Activated CD4-positive, alpha-beta T cell treated with anti-CD3 and anti-CD28 coated beads, Interleukin-2, amount 10 ng/mL, durations not matched to agents 24 days and 14 days (primary cell): ENCODE measurements at regions not wholly inside any gene's neighbourhood (a gene's known extent, or its start where the extent isn't known, plus 50 kb on each side); places are given as distances from the start of the nearest gene placed in this dataset.

Source experiments
- DNase-seq: peaks from one replicate; pipeline ENCODE4 v3.0.0; 2022
- H3K27ac Mint-ChIP-seq: one replicate; pipeline ENCODE4 v1.8.0; 2022; ENCODE audit warnings: mild to moderate bottlenecking, mixed read lengths
- H3K27me3 Mint-ChIP-seq: one replicate; pipeline ENCODE4 v1.8.0; 2022; ENCODE audit warnings: mixed read lengths
- H3K36me3 Mint-ChIP-seq: one replicate; pipeline ENCODE4 v1.8.0; 2022; ENCODE audit warnings: low read depth, mild to moderate bottlenecking, mixed read lengths
- H3K4me1 Mint-ChIP-seq: one replicate; pipeline ENCODE4 v1.8.0; 2021; ENCODE audit warnings: mixed read lengths
- H3K4me3 Mint-ChIP-seq: one replicate; pipeline ENCODE4 v1.8.0; 2022; ENCODE audit warnings: mild to moderate bottlenecking, moderate library complexity, mixed read lengths
- H3K9me3 Mint-ChIP-seq: one replicate; pipeline ENCODE4 v1.8.0; 2021; ENCODE audit warnings: mixed read lengths
- intact Hi-C: fragments of 100-400 bp; cut with micrococcal nuclease; formaldehyde crosslinking; loops from one replicate; pipeline ENCODE4 v1.15.1; 2023

DNA sequence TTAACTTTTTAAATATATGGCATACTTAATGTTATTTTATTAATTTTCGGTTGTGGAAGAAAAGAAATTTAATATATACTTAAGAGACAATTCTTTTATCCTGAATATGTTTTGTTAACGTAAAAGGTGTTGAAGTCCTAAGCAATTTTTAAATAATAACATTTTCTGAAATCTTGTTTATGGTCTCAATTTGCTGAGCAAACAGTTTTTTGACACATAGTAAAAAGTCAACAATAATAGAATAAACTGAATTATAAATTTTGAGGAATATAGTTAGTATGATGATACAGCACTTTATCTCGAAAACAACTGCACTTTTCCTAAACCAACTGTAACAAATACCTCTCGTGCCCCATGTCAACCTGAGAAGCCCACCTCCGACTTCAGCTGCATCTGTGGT, 229.8 kb upstream of the TARS1 start:
- no peaks in the 10 kb centered on the region for H3K4me1 Mint-ChIP-seq
- peaks cover 4% of the 10 kb centered on the region for H3K9me3 Mint-ChIP-seq
- H3K36me3 Mint-ChIP-seq = no peaks in the 10 kb centered on the region
- H3K27me3 Mint-ChIP-seq = peaks cover 2% of the 10 kb centered on the region
- intact Hi-C loops = no loop called here
- no peak for DNase-seq
- H3K27ac Mint-ChIP-seq = no peak overlapping the region
- H3K4me3 Mint-ChIP-seq = no peak overlapping the region

DNA sequence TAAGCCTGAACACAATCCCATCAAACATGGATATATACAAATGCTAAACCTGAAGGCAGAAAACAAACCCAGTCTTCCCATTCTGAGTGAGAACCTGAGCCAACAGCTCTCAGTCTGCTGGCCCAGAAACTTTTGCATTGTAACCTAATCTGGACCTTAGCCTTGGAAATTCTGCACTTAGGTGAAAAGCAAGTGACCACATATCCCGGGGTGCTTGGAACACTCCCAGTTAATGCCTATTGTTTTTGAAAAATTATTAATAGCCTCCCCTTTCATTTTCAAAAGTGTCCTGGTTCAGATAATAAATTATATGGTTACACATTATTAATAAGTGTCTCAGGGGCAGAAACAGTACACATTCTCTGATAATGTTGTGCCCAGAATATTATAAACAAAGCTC, 228.3 kb upstream of the TARS1 start:
- H3K36me3 Mint-ChIP-seq = no peaks in the 10 kb centered on the region
- peaks cover 4% of the 10 kb centered on the region for H3K9me3 Mint-ChIP-seq
- H3K27me3 Mint-ChIP-seq = peaks cover 2% of the 10 kb centered on the region
- H3K4me1 Mint-ChIP-seq = no peaks in the 10 kb centered on the region
- intact Hi-C loops = no loop called here
- no peak overlapping the region for H3K27ac Mint-ChIP-seq
- H3K4me3 Mint-ChIP-seq = no peak overlapping the region
- DNase-seq = no peak

DNA sequence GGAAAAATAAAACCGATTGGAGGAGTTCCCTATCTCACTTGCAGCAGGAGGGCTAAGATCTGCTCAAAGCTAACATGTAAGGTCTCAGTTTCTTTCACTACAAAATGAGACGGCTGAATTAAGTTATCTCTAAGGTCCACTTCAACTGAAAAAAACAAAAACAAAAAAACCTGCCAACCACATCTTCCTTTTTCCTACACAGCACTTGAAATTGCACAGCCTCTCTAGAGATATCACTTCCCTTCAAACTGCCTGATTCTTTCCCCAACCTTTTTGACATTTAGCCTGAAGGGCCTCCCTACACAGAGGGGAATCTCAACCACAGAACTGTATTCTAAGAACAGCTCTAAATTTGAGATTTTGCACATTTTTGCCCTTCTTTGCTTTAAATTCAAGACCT, 227.9 kb upstream of the TARS1 start:
- no peak for DNase-seq
- no peaks in the 10 kb centered on the region for H3K4me1 Mint-ChIP-seq
- no peaks in the 10 kb centered on the region for H3K36me3 Mint-ChIP-seq
- no peak overlapping the region for H3K4me3 Mint-ChIP-seq
- H3K27me3 Mint-ChIP-seq = peaks cover 2% of the 10 kb centered on the region
- peaks cover 4% of the 10 kb centered on the region for H3K9me3 Mint-ChIP-seq
- intact Hi-C loops = no loop called here
- H3K27ac Mint-ChIP-seq = no peak overlapping the region

DNA sequence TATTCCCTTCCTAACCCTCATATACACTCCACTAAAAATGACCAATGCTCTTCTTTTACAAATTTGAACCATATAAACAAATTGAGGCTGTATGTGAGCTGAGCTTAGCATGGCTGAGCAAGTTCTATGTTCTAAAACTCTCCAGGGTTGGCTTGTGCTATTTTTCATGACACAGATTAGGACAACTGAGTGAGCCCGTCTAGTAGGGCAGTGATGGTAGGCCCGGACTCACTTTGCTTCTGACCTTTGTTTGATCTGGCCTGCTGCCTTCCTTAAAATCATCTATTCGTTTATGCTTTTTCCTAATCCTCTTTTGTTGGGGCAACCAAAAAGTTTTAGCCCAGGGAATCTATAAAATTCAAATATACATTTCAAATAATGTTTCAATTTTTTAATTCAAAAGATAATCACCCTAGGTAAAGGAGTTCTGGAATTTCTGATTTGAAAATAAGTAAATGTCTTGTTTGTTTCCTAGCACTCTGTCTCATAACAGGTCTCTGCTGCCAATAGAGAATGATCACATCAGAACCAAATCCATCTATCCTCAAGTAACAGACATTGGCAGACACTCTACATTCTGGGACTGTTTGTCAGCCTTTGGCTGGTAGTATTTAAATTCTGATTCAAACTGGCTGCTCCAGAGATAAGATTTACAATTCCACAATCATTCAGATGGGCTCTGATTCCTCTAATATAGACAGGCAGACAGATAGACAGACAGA, 217.0 kb upstream of the TARS1 start:
- H3K36me3 Mint-ChIP-seq = no peaks in the 10 kb centered on the region
- DNase-seq = no peak
- no peak overlapping the region for H3K27ac Mint-ChIP-seq
- no peaks in the 10 kb centered on the region for H3K27me3 Mint-ChIP-seq
- intact Hi-C loops = no loop called here
- H3K9me3 Mint-ChIP-seq = no peaks in the 10 kb centered on the region
- H3K4me1 Mint-ChIP-seq = no peaks in the 10 kb centered on the region
- H3K4me3 Mint-ChIP-seq = no peak overlapping the region

DNA sequence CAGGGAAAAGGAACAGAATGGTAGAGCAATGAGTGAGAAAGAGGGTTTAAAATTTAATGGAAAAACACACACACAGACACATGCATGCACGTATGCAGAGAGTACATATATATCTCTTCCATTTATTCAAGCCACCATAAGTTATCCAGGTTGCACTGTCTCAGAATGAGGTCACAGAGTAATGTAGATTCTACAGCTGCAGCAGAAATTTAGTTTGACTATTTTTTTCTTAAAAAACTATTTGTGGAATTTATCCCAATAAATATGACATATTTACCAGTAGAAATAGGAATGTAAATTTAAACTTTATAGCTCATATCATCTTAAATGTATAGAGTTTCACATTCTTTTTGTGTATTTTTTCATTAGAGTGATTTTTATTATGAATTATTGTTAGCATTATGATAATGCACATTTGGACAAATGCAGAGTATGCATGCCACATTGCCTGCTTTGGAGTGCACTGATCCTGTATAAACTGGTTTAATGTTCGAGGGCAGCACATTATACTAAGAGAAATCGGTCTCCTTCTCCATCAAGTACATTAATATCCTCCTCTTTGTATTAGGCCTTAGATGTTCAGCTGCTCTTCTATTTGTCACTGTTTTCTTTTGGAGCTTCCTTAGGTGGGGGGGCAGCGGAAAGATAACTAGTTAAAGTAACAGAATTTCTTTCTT, 216.3 kb upstream of the TARS1 start:
- no peak overlapping the region for H3K4me3 Mint-ChIP-seq
- no peaks in the 10 kb centered on the region for H3K9me3 Mint-ChIP-seq
- DNase-seq = no peak

GRCh38 chr5:33227247-33227646, 213.5 kb upstream of the TARS1 start:
- no peak overlapping the region for H3K27ac Mint-ChIP-seq
- peaks cover 4% of the 10 kb centered on the region for H3K27me3 Mint-ChIP-seq
- no peaks in the 10 kb centered on the region for H3K36me3 Mint-ChIP-seq
- H3K9me3 Mint-ChIP-seq = no peaks in the 10 kb centered on the region
- intact Hi-C loops = no loop called here
- H3K4me3 Mint-ChIP-seq = no peak overlapping the region
- DNase-seq = no peak
- no peaks in the 10 kb centered on the region for H3K4me1 Mint-ChIP-seq

More for the DNA sequence above, 216.3 kb upstream of the TARS1 start:
- no peaks in the 10 kb centered on the region for H3K36me3 Mint-ChIP-seq
- H3K27ac Mint-ChIP-seq = no peak overlapping the region
- intact Hi-C loops = no loop called here
- H3K27me3 Mint-ChIP-seq = peaks cover 2% of the 10 kb centered on the region
- H3K4me1 Mint-ChIP-seq = no peaks in the 10 kb centered on the region

GRCh38 chr5:33227746-33228145, 213.0 kb upstream of the TARS1 start:
- Mint-ChIP-seq H3K27me3 (peaks cover 4% of the 10 kb centered on the region), H3K4me1 (no peaks in the 10 kb centered on the region), H3K36me3 (no peaks in the 10 kb centered on the region), H3K9me3 (no peaks in the 10 kb centered on the region), H3K4me3 (no peak overlapping the region), H3K27ac (no peak overlapping the region)
- no peak for DNase-seq
- intact Hi-C loops = no loop called here

- H3K36me3 Mint-ChIP-seq = no peaks in the 10 kb centered on the region
These were observed 212.6 kb upstream of the TARS1 start for GRCh38 chr5:33228149-33228548.

GRCh38 chr5:33229216-33229615, 211.5 kb upstream of the TARS1 start:
- H3K36me3 Mint-ChIP-seq = no peaks in the 10 kb centered on the region
- DNase-seq = no peak
- H3K27me3 Mint-ChIP-seq = peaks cover 4% of the 10 kb centered on the region
- no peaks in the 10 kb centered on the region for H3K4me1 Mint-ChIP-seq
- intact Hi-C loops = no loop called here
- H3K4me3 Mint-ChIP-seq = no peak overlapping the region
- H3K27ac Mint-ChIP-seq = no peak overlapping the region
- no peaks in the 10 kb centered on the region for H3K9me3 Mint-ChIP-seq

More at GRCh38 chr5:33228149-33228548, 212.6 kb upstream of the TARS1 start:
- Mint-ChIP-seq H3K4me3 (no peak overlapping the region), H3K27ac (no peak overlapping the region), H3K9me3 (no peaks in the 10 kb centered on the region), H3K4me1 (no peaks in the 10 kb centered on the region), H3K27me3 (peaks cover 4% of the 10 kb centered on the region)
- intact Hi-C loops = no loop called here
- DNase-seq = no peak

DNA sequence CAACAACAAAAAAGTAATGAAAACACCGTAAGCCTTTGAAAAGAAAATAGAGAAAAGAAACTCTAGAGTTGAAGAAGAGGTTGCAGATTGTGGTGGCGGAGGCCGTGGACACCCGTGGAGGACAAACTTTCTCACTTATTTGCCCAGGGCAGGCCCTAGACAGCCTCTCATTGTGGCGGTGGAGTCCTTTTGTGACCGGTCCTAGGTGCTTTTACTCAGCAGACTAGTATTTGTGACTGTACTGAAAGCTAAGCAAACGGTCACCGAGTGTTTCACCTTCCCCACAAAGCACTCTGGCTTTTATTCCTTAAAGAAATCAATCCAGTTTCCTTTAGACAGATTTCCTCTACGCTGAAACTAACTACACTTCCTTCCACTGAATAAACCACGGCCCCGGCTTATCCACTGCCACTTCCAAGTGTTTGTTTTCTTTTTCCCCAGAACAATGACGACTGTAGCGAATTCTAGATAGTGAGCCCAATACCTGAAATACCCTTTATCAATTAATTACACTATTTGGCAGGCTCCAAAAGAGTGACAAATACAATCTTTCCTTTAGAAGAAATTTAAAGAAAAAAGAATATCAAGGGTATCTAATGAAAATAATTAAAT, 210.2 kb upstream of the TARS1 start:
- DNase-seq = no peak
- intact Hi-C loops = no loop called here
- H3K4me1 Mint-ChIP-seq = peaks cover 5% of the 10 kb centered on the region

GRCh38 chr5:33231214-33231710, 209.5 kb upstream of the TARS1 start:
- no peaks in the 10 kb centered on the region for H3K36me3 Mint-ChIP-seq
- H3K4me3 Mint-ChIP-seq = no peak overlapping the region
- H3K4me1 Mint-ChIP-seq = peaks cover 12% of the 10 kb centered on the region
- peaks cover 4% of the 10 kb centered on the region for H3K27me3 Mint-ChIP-seq
- H3K27ac Mint-ChIP-seq = no peak overlapping the region
- peaks cover 3% of the 10 kb centered on the region for H3K9me3 Mint-ChIP-seq
- no peak for DNase-seq
- intact Hi-C loops = no loop called here

More for the DNA sequence above, 210.2 kb upstream of the TARS1 start:
- H3K27ac Mint-ChIP-seq = no peak overlapping the region
- no peaks in the 10 kb centered on the region for H3K36me3 Mint-ChIP-seq
- no peak overlapping the region for H3K4me3 Mint-ChIP-seq
- H3K27me3 Mint-ChIP-seq = peaks cover 4% of the 10 kb centered on the region
- H3K9me3 Mint-ChIP-seq = peaks cover 3% of the 10 kb centered on the region

DNA sequence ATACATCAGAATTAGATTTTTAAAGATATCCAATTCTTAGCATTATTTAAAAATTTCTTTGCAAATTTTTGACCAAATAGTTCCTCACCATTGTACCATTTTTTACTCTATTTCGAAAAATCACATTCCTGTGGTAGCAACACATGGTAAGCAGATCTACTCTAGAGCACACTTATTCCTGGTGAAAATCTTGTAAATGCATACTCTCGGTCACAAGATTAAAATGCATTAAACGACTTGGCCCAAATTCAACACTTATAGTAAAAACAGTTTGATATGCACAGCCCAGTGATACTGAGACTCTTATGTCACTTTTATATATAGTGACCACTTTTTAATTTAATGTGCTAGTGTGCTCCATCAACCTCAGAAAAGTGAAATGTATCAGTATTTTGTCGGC, 208.8 kb upstream of the TARS1 start:
- Mint-ChIP-seq H3K27me3 (peaks cover 4% of the 10 kb centered on the region), H3K9me3 (peaks cover 3% of the 10 kb centered on the region), H3K36me3 (no peaks in the 10 kb centered on the region), H3K4me1 (peaks cover 16% of the 10 kb centered on the region), H3K4me3 (no peak overlapping the region), H3K27ac (no peak overlapping the region)
- DNase-seq = no peak
- intact Hi-C loops = no loop called here

- Mint-ChIP-seq H3K27me3 (peaks cover 4% of the 10 kb centered on the region), H3K27ac (no peak overlapping the region), H3K4me1 (peaks cover 21% of the 10 kb centered on the region), H3K36me3 (no peaks in the 10 kb centered on the region), H3K4me3 (no peak overlapping the region), H3K9me3 (peaks cover 3% of the 10 kb centered on the region)
- DNase-seq = no peak
- intact Hi-C loops = no loop called here
These were observed 207.8 kb upstream of the TARS1 start for GRCh38 chr5:33232731-33233505.

- Mint-ChIP-seq H3K4me1 (peaks cover 21% of the 10 kb centered on the region), H3K27ac (no peak overlapping the region), H3K27me3 (no peaks in the 10 kb centered on the region), H3K4me3 (no peak overlapping the region), H3K36me3 (no peaks in the 10 kb centered on the region), H3K9me3 (peaks cover 3% of the 10 kb centered on the region)
- no peak for DNase-seq
- intact Hi-C loops = no loop called here
These were observed 205.5 kb upstream of the TARS1 start for GRCh38 chr5:33235304-33235703.
